SK-N-SH (cell line): ENCODE measurements at regions not wholly inside any gene's neighbourhood (a gene's known extent, or its start where the extent isn't known, plus 50 kb on each side); places are given as distances from the start of the nearest gene placed in this dataset.
A peak's percentile ranks its signal among the peaks of the same experiment; 100 is the strongest.

Experiments used
- CTCF ChIA-PET: fragments of 300-600, 350-600 bp; formaldehyde crosslinking; extraction: SDS; loops from one replicate; lab custom pipeline; 2021; lab: Yijun Ruan, JAX
- POLR2A ChIA-PET: fragments of 350-600 bp; sonication (Branson Sonifier 250); formaldehyde crosslinking; extraction: SDS; loops from one replicate; lab custom pipeline; 2020; ENCODE audit warnings: antibody characterized with exemption, inconsistent platforms; lab: Yijun Ruan, JAX
- DNase-seq: peaks from one replicate; pipeline ENCODE4 v3.0.0; 2012
- H2AFZ ChIP-seq: fragments of 200-600 bp; sonication (generic); 2 replicates; pipeline ENCODE4 v1.8.1; 2016; ENCODE audit warnings: antibody characterized with exemption, mild to moderate bottlenecking, low read depth
- H3F3A ChIP-seq: fragments of 200-600 bp; sonication (generic); replicated peaks from 2 replicates; pipeline ENCODE3; 2016; ENCODE audit warnings: antibody characterized with exemption, mild to moderate bottlenecking; ENCODE audit not compliant: insufficient read depth
- H3K27ac ChIP-seq, 2 experiments: fragments of 200-500 bp in 1 of 2; fragments of 200-600 bp in 1 of 2; sonication (Bioruptor generic) in 1 of 2; sonication (generic), shearing (Covaris generic) in 1 of 2; 2 replicates each; pipeline versions ENCODE4 v1.5.1 to v1.6.1; 2014 to 2016; ENCODE audit warnings: low read depth in 2 of 2, inconsistent platforms in 1 of 2, low read length in 1 of 2, mild to moderate bottlenecking in 1 of 2, mixed read lengths in 1 of 2
- H3K27me3 ChIP-seq: fragments of 200-600 bp; sonication (generic), shearing (Covaris generic); 2 replicates; pipeline ENCODE4 v1.6.1; 2016; ENCODE audit warnings: mixed run types; ENCODE audit not compliant: insufficient read depth
- H3K36me3 ChIP-seq, 2 experiments: fragments of 200-500 bp in 1 of 2; fragments of 200-600 bp in 1 of 2; sonication (Bioruptor generic) in 1 of 2; sonication (generic) in 1 of 2; replicated peaks in 1 of 2; 2 replicates each; pipeline versions ENCODE3 to v1.5.1; 2014 to 2016; ENCODE audit warnings: low read length in 1 of 2, mild to moderate bottlenecking in 1 of 2; ENCODE audit not compliant: insufficient read depth in 2 of 2, control insufficient read depth in 1 of 2
- H3K4me1 ChIP-seq, 2 experiments: fragments of 200-500 bp in 1 of 2; fragments of 200-600 bp in 1 of 2; sonication (Bioruptor generic) in 1 of 2; sonication (generic), shearing (Covaris generic) in 1 of 2; 2 replicates each; pipeline versions ENCODE4 v1.5.1 to v1.6.1; 2014 to 2016; ENCODE audit warnings: low read depth in 1 of 2, low read length in 1 of 2, mixed run types in 1 of 2; ENCODE audit not compliant: insufficient read depth in 2 of 2, control insufficient read depth in 1 of 2
- H3K4me2 ChIP-seq: fragments of 200-600 bp; sonication (generic), shearing (Covaris generic); 2 replicates; pipeline ENCODE4 v1.6.1; 2017; ENCODE audit warnings: mixed run types
- H3K4me3 ChIP-seq, 2 experiments: fragments of 200-500 bp in 1 of 2; fragments of 200-600 bp in 1 of 2; sonication (Bioruptor generic) in 1 of 2; sonication (generic), shearing (Covaris generic) in 1 of 2; 2 replicates each; pipeline versions ENCODE4 v1.5.1 to v1.8.1; 2014 to 2016; ENCODE audit warnings: low read depth in 2 of 2, inconsistent platforms in 1 of 2, low read length in 1 of 2, mild to moderate bottlenecking in 1 of 2, mixed read lengths in 1 of 2, moderate library complexity in 1 of 2
- H3K79me2 ChIP-seq: fragments of 200-600 bp; sonication (generic); 2 replicates; pipeline ENCODE4 v1.8.1; 2017; ENCODE audit warnings: mild to moderate bottlenecking; ENCODE audit not compliant: insufficient read depth
- H3K9ac ChIP-seq: fragments of 200-600 bp; sonication (generic); 2 replicates; pipeline ENCODE4 v1.6.1; 2017; ENCODE audit warnings: mixed run types
- H3K9me2 ChIP-seq: fragments of 200-600 bp; sonication (generic); 2 replicates; pipeline ENCODE4 v1.6.1; 2017; ENCODE audit warnings: mixed run types
- H3K9me3 ChIP-seq: fragments of 200-600 bp; sonication (generic); 2 replicates; pipeline ENCODE4 v1.6.1; 2017; ENCODE audit warnings: mixed run types, mild to moderate bottlenecking, moderate library complexity
- H4K20me1 ChIP-seq: fragments of 200-600 bp; sonication (generic); 2 replicates; pipeline ENCODE4 v1.6.1; 2017; ENCODE audit warnings: mild to moderate bottlenecking, mixed run types; ENCODE audit not compliant: insufficient read depth
- CHD2 ChIP-seq: fragments of 150-350 bp; IDR thresholded peaks from 2 replicates; pipeline ENCODE4 v1.6.1; 2018; ENCODE audit warnings: low read length; ENCODE audit not compliant: partially characterized antibody
- ELF1 ChIP-seq: IDR thresholded peaks from 2 replicates; pipeline ENCODE4 v1.4.0; 2012
- EP300 ChIP-seq, 2 experiments: IDR thresholded peaks; 2 replicates each; pipeline versions ENCODE4 v1.4.0 to v1.6.1; 2012; ENCODE audit warnings: borderline replicate concordance in 1 of 2, low read depth in 1 of 2, low read length in 1 of 2
- EZH2phosphoT487 ChIP-seq: fragments of 200-600 bp; sonication (generic); IDR thresholded peaks from 2 replicates; pipeline ENCODE4 v1.6.1; 2017; ENCODE audit warnings: low read depth, mixed run types, mild to moderate bottlenecking, antibody characterized with exemption, moderate library complexity, borderline replicate concordance
- FOSL2 ChIP-seq: IDR thresholded peaks from 2 replicates; pipeline ENCODE4 v1.4.0; 2012; ENCODE audit warnings: low read depth, mild to moderate bottlenecking, moderate library complexity, borderline replicate concordance
- FOXJ3 ChIP-seq: sonication (generic); formaldehyde crosslinking; IDR thresholded peaks from 2 replicates; pipeline ENCODE4 v1.5.1; 2020; ENCODE audit warnings: mild to moderate bottlenecking, missing genetic modification reagents
- FOXM1 ChIP-seq: IDR thresholded peaks from 2 replicates; pipeline ENCODE4 v1.4.0; 2012; ENCODE audit warnings: low read depth, mild to moderate bottlenecking
- GATA2 ChIP-seq: sonication (generic); formaldehyde crosslinking; IDR thresholded peaks from 2 replicates; pipeline ENCODE4 v1.5.0; 2020; ENCODE audit warnings: mild to moderate bottlenecking, missing genetic modification reagents
- IRF3 ChIP-seq: fragments of 150-350 bp; IDR thresholded peaks from 2 replicates; pipeline ENCODE4 v1.6.1; 2016; ENCODE audit warnings: mild to moderate bottlenecking, low read depth, low read length
- JUND ChIP-seq: IDR thresholded peaks from 2 replicates; pipeline ENCODE4 v1.4.0; 2012
- MAX ChIP-seq: IDR thresholded peaks from 2 replicates; pipeline ENCODE4 v1.4.0; 2012; ENCODE audit warnings: low read depth
- MEF2A ChIP-seq: IDR thresholded peaks from 2 replicates; pipeline ENCODE4 v1.4.0; 2012; ENCODE audit warnings: low read depth, borderline replicate concordance
- NFIC ChIP-seq: IDR thresholded peaks from 2 replicates; pipeline ENCODE4 v1.4.0; 2012; ENCODE audit warnings: borderline replicate concordance
- PBX3 ChIP-seq: IDR thresholded peaks from 2 replicates; pipeline ENCODE4; 2012
- RAD21 ChIP-seq: IDR thresholded peaks from 2 replicates; pipeline ENCODE4 v1.6.1; 2012; ENCODE audit warnings: mild to moderate bottlenecking, low read length
- REST ChIP-seq: IDR thresholded peaks from 2 replicates; pipeline ENCODE4 v1.6.1; 2012; ENCODE audit warnings: mild to moderate bottlenecking, low read depth, low read length, moderate library complexity
- RXRA ChIP-seq: IDR thresholded peaks from 2 replicates; pipeline ENCODE4 v1.4.0; 2012; ENCODE audit warnings: low read depth, mild to moderate bottlenecking, borderline replicate concordance
- SIN3A ChIP-seq: IDR thresholded peaks from 2 replicates; pipeline ENCODE4 v1.6.1; 2012; ENCODE audit warnings: low read depth, mild to moderate bottlenecking, low read length, moderate library complexity, borderline replicate concordance
- SMC3 ChIP-seq: IDR thresholded peaks from 2 replicates; pipeline ENCODE4 v1.6.1; 2012; ENCODE audit warnings: low read depth, low read length, improper control_type of control experiment
- TAF1 ChIP-seq: IDR thresholded peaks from 2 replicates; pipeline ENCODE4 v1.6.1; 2012; ENCODE audit warnings: low read depth, mild to moderate bottlenecking, low read length, moderate library complexity, borderline replicate concordance
- TEAD4 ChIP-seq: IDR thresholded peaks from 2 replicates; pipeline ENCODE4 v1.4.0; 2012; ENCODE audit warnings: mild to moderate bottlenecking, borderline replicate concordance; ENCODE audit not compliant: insufficient read depth
- USF1 ChIP-seq: IDR thresholded peaks from 2 replicates; pipeline ENCODE4 v1.4.0; 2012; ENCODE audit warnings: low read depth, borderline replicate concordance
- USF2 ChIP-seq: fragments of 150-350 bp; IDR thresholded peaks from 2 replicates; pipeline ENCODE4 v1.6.1; 2017; ENCODE audit warnings: antibody characterized with exemption, low read length, low read depth, borderline replicate concordance
- WGBS: methylation state at CpG from one replicate; pipeline ENCODE4 v1.1.6; 2017; ENCODE audit warnings: low lambda C conversion rate; 5-methylcytosine and 5-hydroxymethylcytosine counted together

GRCh38 chr12:25771476-25771875 is 187.0 kb upstream of the RASSF8 start (continued):
- TF ChIP-seq IRF3: no peak
- no peak for TF ChIP-seq TEAD4
- TF ChIP-seq USF2: no peak
- TF ChIP-seq MEF2A: no peak

- Histone ChIP-seq H3K9ac (peak overlapping the region; percentile 20; the same call in 1 of the 2 replicates), H2AFZ (no peak overlapping the region), H3K9me2 (no peaks in the 10 kb centered on the region), H3K27ac (peak overlapping the region; percentile 83 to 97), H3K27me3 (no peaks in the 10 kb centered on the region), H3K79me2 (no peaks in the 10 kb centered on the region), H3K36me3 (no peaks in the 10 kb centered on the region), H3K4me3 (no peak overlapping the region), H3K4me1 (peaks cover 12 to 21% of the 10 kb centered on the region in 2 experiments; a peak in 3 of 4 replicates), H4K20me1 (no peaks in the 10 kb centered on the region), H3K4me2 (peak overlapping the region; percentile 36; the same call in 1 of the 2 replicates), H3F3A (peaks cover 15% of the 10 kb centered on the region), H3K9me3 (no peaks in the 10 kb centered on the region)
- WGBS: 6% methylated on average over 4 of the region's 4 CpGs
- ChIA-PET CTCF (interaction anchor here (0.7 kb wide), 1 partner anchor 101 kb away, joined by 3 read pairs; no protein-coding TSS in a partner anchor), POLR2A (no interaction called here)
- peak; percentile 80 for DNase-seq
- TF ChIP-seq SIN3A (peak; percentile 50; the same call in 1 of the 2 replicates), RAD21 (peak; percentile 49), NFIC (peak; percentile 74), PBX3 (peak; percentile 95), CHD2 (peak; percentile 87), RXRA (peak; percentile 62; the same call in 1 of the 2 replicates), ELF1 (peak; percentile 41), JUND (peak; percentile 73), TAF1 (no peak), SMC3 (0 out of 2 replicates have a peak, but pooled peaks have one; percentile 10), TEAD4 (peak; percentile 85), FOXJ3 (peak; percentile 94), EP300 (IDR thresholded peaks at IDR 0.05; ENCODE audit: borderline replicate concordance in 1 of 2, low read depth in 1 of 2, low read length in 1 of 2) (peak; percentile 96 to 98), REST (no peak), EZH2phosphoT487 (no peak), MAX (peak; percentile 54; the same call in 1 of the 2 replicates), GATA2 (CRISPR knock-in tag) (peak; percentile 94), FOSL2 (peak; percentile 49; the same call in 1 of the 2 replicates), FOXM1 (peak; percentile 76), USF1 (no peak), USF2 (no peak)
Observed at GRCh38 chr12:25775968-25776367, 182.5 kb upstream of the RASSF8 start.
